ENCODE measurements at regions not wholly inside any gene's neighbourhood (a gene's known extent, or its start where the extent isn't known, plus 50 kb on each side); places are given as distances from the start of the nearest gene placed in this dataset.

- DNase-seq = no peak
Observed at GRCh38 chr5:32503261-32503660, 58.7 kb upstream of the ZFR start.

- no peak for DNase-seq
Observed at GRCh38 chr5:32501071-32502002, 56.8 kb upstream of the ZFR start.

DNA sequence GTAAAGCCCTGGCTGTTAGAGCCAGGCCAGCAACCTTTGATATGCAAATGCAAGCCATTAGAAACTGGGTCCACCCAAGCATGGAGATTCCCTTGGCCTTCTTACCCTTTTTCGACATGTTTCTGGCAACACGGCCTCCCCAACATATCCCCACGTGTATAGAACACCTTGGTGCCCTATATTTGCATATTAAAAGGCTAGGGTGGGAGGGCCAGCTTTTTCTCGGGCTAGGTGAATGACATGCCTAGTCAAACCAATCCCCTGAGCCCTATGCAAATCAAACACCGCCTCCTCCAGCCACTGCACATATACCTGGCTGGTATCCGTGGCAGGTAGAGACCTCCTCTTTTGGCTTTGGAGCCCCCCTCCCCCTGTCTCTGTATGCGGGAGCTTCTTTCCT, 55.6 kb upstream of the ZFR start:
- DNase-seq = no peak

GRCh38 chr5:32499261-32499660, 54.7 kb upstream of the ZFR start:
- DNase-seq = no peak

DNA sequence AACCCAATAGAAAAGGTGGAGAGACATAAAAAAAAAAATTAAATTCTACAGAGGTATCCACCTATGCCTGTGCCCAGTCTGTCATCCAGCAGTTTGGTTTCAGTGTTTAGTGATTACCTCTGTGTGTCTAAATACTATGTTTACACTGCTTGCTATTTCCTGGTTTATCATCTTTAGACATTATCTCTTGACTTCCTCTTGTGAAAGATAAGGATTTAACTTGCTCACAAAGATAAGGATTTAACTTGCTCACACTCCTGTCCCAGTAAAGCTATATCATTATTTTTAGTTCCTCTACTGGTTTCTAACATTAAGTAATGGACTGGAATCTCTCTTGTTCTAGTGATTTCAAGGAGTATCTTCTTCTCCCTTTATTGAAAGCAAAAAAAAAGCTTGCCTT, 53.9 kb upstream of the ZFR start:
- peak; percentile 53 for DNase-seq

GRCh38 chr5:32496104-32496503, 51.6 kb upstream of the ZFR start:
- no peak for DNase-seq

- DNase-seq = no peak
Observed at GRCh38 chr5:32494827-32495226, 50.3 kb upstream of the ZFR start.
